PC-3 (cell line): ENCODE measurements at regions not wholly inside any gene's neighbourhood (a gene's known extent, or its start where the extent isn't known, plus 50 kb on each side); places are given as distances from the start of the nearest gene placed in this dataset.

Experiments
- ATAC-seq: fragments of 200-7000 bp; cut with Tn5 transposase; 2 replicates; pipeline ENCODE4 v1.9.1; 2020; ENCODE audit warnings: mild to moderate bottlenecking, moderate library complexity
- BruUV-seq: library from RNA; stranded (reverse); fragments of 400-500 nt; replicated peaks from 2 replicates; lab custom pipeline; 2021; lab: Mats Ljungman, UMichigan
- CTCF ChIA-PET: fragments of 300-600 bp; sonication (Branson Sonifier 250); formaldehyde crosslinking; loops from one replicate; lab custom pipeline; 2022; ENCODE audit warnings: antibody characterized with exemption; lab: Charles Lee
- POLR2A ChIA-PET: fragments of 300-600 bp; sonication (Branson Sonifier 250); formaldehyde crosslinking; loops from one replicate; lab custom pipeline; 2022; ENCODE audit warnings: antibody characterized with exemption; ENCODE audit not compliant: unreplicated experiment; lab: Charles Lee
- DNase-seq: peaks from one replicate; pipeline ENCODE4 v3.0.0-alpha.2; 2015
- H2AFZ ChIP-seq: fragments of 300-600 bp; sonication (generic); 2 replicates; pipeline ENCODE4 v1.6.0; 2016; ENCODE audit warnings: antibody characterized with exemption, low read length
- H3F3A ChIP-seq: fragments of 300-600 bp; sonication (generic); one replicate; pipeline ENCODE4 v1.6.0; 2017; ENCODE audit warnings: antibody characterized with exemption, low read length, control low read depth, mild to moderate bottlenecking; ENCODE audit not compliant: unreplicated experiment
- H3K27ac ChIP-seq: fragments of 300-600 bp; sonication (generic); 2 replicates; pipeline ENCODE4 v1.5.1; 2016; ENCODE audit warnings: mild to moderate bottlenecking, low read length
- H3K27me3 ChIP-seq: fragments of 300-600 bp; sonication (generic); 2 replicates; pipeline ENCODE4 v1.6.1; 2016; ENCODE audit warnings: low read length, mixed read lengths
- H3K36me3 ChIP-seq: fragments of 300-600 bp; sonication (generic); 2 replicates; pipeline ENCODE4 v1.6.1; 2016; ENCODE audit warnings: low read depth, mixed run types, low read length, mixed read lengths
- H3K4me1 ChIP-seq: fragments of 300-600 bp; sonication (generic); 2 replicates; pipeline ENCODE4 v1.5.1; 2016; ENCODE audit warnings: low read length; ENCODE audit not compliant: insufficient read depth
- H3K4me2 ChIP-seq: fragments of 300-600 bp; sonication (generic); 2 replicates; pipeline ENCODE4 v1.6.0; 2016; ENCODE audit warnings: low read length
- H3K4me3 ChIP-seq: fragments of 300-600 bp; sonication (generic); 2 replicates; pipeline ENCODE4 v1.5.1; 2016; ENCODE audit warnings: mild to moderate bottlenecking, low read length, mixed read lengths
- H3K79me2 ChIP-seq: fragments of 300-600 bp; sonication (generic); 2 replicates; pipeline ENCODE4 v1.6.1; 2017; ENCODE audit warnings: low read length, mixed read lengths
- H3K9ac ChIP-seq: fragments of 300-600 bp; sonication (generic); 2 replicates; pipeline ENCODE4 v1.6.0; 2016; ENCODE audit warnings: mild to moderate bottlenecking, low read length
- H3K9me2 ChIP-seq: fragments of 300-600 bp; sonication (generic); replicated peaks from 2 replicates; pipeline ENCODE4 v1.6.1; 2016; ENCODE audit warnings: mixed run types, low read length, mixed read lengths
- H3K9me3 ChIP-seq: fragments of 300-600 bp; sonication (generic); 2 replicates; pipeline ENCODE4 v1.6.1; 2016; ENCODE audit warnings: low read length, mixed read lengths
- H4K20me1 ChIP-seq: fragments of 300-600 bp; sonication (generic); 2 replicates; pipeline ENCODE4 v1.6.1; 2016; ENCODE audit warnings: low read length, mixed read lengths
- EZH2 ChIP-seq: fragments of 300-600 bp; sonication (generic); IDR thresholded peaks from one replicate; pipeline ENCODE4 v1.6.1; 2017; ENCODE audit warnings: antibody characterized with exemption, mild to moderate bottlenecking, low read length; ENCODE audit not compliant: unreplicated experiment
- EZH2phosphoT487 ChIP-seq: fragments of 300-600 bp; sonication (generic); IDR thresholded peaks from 2 replicates; pipeline ENCODE4 v1.6.1; 2018; ENCODE audit warnings: mild to moderate bottlenecking, antibody characterized with exemption, low read length, borderline replicate concordance
- intact Hi-C: fragments of 100-400 bp; cut with micrococcal nuclease; formaldehyde crosslinking; loops from 2 replicates; pipeline ENCODE4 v1.9.0; 2023

DNA sequence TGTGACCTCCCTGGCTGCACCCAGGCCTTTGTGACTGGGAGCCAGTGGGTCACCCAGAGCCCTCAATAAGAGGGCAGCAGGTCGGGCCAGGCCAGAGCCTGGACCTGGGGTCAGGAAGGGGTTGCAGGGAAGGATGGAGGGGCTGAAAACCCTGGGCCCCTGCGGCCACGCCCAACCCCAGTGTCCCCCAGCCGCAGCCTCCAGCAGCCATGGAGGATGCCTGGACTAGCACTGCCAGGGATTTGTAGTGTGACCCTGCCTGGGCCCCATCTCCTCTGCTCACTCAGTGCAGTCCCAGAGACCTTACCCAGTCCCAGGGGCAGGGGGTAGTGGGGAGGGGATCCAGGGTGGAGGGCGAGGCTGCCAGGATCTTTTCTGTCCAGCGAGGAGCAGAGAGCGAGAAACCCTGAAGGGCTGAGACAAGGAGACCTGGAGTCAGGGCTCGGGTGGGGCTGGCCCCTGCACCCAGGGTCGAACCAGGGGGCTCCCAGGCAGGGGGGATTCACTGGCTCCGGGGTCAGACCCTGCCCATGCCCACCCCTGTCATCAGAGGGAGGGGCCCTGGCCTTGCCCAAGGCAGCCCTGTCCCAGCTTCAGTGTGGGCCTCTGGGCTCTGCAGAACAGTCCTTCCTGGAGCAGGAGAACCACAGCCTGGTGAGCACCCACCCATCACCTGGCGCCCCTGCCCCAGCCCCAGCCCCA lies 187.5 kb downstream of the IGLL1 start:
- ATAC-seq (no peak), DNase-seq (no peak)
- Histone ChIP-seq H3K4me2 (no peak overlapping the region), H4K20me1 (no peaks in the 10 kb centered on the region), H3K9ac (no peak overlapping the region), H3K27me3 (no peaks in the 10 kb centered on the region), H3K79me2 (no peaks in the 10 kb centered on the region), H3K36me3 (no peaks in the 10 kb centered on the region), H2AFZ (no peak overlapping the region), H3K4me1 (no peaks in the 10 kb centered on the region), H3K27ac (no peak overlapping the region), H3K9me3 (no peaks in the 10 kb centered on the region), H3K4me3 (no peak overlapping the region), H3K9me2 (no peaks in the 10 kb centered on the region), H3F3A (no peaks in the 10 kb centered on the region)
- no TSS peak for BruUV-seq
- intact Hi-C loops: no loop called here
- POLR2A ChIA-PET: no interaction called here
- no peak for TF ChIP-seq EZH2
- CTCF ChIA-PET: no interaction called here

DNA sequence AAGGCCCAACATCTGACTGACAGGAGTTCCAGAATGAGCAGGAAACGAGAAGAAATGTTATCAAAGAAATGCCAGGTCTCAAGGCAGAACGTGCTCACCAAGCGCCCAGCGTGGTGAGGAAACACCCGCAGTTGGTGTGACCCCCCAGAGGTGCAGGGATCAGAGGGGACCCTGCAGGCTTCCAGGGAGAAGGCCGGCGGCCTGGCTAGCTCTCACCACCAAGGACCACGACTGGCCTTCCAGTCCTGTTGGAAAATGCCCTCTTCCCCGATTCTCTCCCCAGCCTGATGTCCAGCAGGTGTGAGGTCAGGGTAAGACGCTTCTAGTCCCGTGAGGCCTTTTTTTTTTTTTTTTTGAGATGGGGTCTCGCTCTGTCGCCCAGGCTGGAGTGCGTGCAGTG lies 189.1 kb downstream of the IGLL1 start:
- Histone ChIP-seq H4K20me1 (no peaks in the 10 kb centered on the region), H3K4me3 (no peak overlapping the region), H3K9ac (no peak overlapping the region), H3K27me3 (no peaks in the 10 kb centered on the region), H3K9me3 (no peaks in the 10 kb centered on the region), H3F3A (no peaks in the 10 kb centered on the region), H3K9me2 (no peaks in the 10 kb centered on the region), H3K79me2 (no peaks in the 10 kb centered on the region), H3K4me2 (no peak overlapping the region), H3K36me3 (no peaks in the 10 kb centered on the region), H2AFZ (no peak overlapping the region), H3K27ac (no peak overlapping the region), H3K4me1 (no peaks in the 10 kb centered on the region)
- ATAC-seq: no peak
- ChIA-PET POLR2A (no interaction called here), CTCF (no interaction called here)
- intact Hi-C loops: no loop called here
- BruUV-seq: no TSS peak
- DNase-seq: no peak
- TF ChIP-seq EZH2phosphoT487 (no peak), EZH2 (no peak)

DNA sequence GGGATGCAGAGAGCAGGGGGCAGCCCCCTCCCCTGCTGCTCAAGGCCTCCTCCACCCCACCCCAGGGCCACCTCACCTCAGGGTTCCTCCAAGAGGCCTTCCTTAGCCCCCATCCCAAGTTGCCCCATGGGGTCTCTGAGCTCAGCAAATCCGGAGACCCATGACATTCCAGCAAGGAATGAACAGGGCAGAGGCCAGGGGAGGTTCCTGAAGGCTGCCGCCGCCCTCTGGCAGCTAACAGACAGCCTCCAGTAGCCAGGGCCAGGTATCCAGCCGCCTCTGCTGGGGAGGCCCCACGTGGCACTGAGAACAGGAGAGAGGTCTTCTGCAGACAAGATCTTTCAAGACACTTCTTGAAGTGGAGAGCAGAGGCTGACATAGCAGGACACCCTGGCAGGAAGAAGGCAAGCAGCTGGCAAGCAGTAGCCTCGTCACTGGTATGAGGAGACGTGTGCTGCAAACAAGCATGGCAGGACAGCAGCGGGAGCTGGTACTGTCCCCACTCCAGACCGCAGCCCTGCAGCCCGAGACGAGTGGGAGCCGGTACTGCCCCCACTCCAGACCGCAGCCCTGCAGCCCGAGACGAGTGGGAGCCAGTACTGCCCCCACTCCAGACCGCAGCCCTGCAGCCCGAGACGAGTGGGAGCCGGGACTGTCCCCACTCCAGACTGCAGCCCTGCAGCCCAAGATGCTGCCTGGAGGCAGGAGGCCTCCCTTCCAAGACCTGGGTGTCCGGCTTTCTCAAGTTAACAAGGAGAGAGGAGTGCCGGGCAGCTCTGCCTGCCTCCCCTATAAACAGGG lies 190.6 kb downstream of the IGLL1 start:
- CTCF ChIA-PET: no interaction called here
- ATAC-seq (no peak), DNase-seq (no peak)
- H3K36me3 ChIP-seq: no peaks in the 10 kb centered on the region
- no peak overlapping the region for H2AFZ ChIP-seq
- H4K20me1 ChIP-seq: no peaks in the 10 kb centered on the region
- H3K9me3 ChIP-seq: no peaks in the 10 kb centered on the region
- H3F3A ChIP-seq: no peaks in the 10 kb centered on the region
- H3K27ac ChIP-seq: no peak overlapping the region
- H3K9me2 ChIP-seq: no peaks in the 10 kb centered on the region
- no peak overlapping the region for H3K9ac ChIP-seq
- no peaks in the 10 kb centered on the region for H3K27me3 ChIP-seq
- POLR2A ChIA-PET: no interaction called here
- no peak overlapping the region for H3K4me3 ChIP-seq
- TF ChIP-seq EZH2phosphoT487: no peak
- no TSS peak for BruUV-seq
- H3K79me2 ChIP-seq: no peaks in the 10 kb centered on the region
- no peak overlapping the region for H3K4me2 ChIP-seq
- intact Hi-C loops: loop anchor here (5.0 to 10.0 kb wide), 2 partner anchors 65 to 432 kb away; no protein-coding TSS in a partner anchor
- H3K4me1 ChIP-seq: no peaks in the 10 kb centered on the region

DNA sequence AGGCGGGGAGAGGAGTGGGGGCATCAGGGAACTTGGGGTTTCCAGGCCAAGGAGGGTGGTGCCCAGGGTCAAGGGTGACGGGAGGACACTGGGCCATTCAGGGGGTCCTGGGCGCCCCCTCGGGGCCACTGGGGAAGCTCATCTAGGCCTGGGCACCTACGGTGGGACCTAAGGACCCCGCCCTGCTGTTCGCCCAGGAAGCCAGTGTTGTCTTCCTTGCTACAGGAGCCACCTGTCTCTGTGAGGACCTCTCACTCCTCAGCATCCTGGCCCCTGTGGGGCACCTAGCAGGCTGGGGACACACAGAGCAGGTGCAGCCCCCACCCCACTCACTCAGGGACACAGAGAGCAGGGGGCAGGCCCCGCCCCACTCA lies 191.6 kb downstream of the IGLL1 start:
- Histone ChIP-seq H3K4me1 (no peaks in the 10 kb centered on the region), H3K27me3 (no peaks in the 10 kb centered on the region), H3F3A (no peaks in the 10 kb centered on the region), H3K9ac (no peak overlapping the region), H3K4me2 (no peak overlapping the region), H3K4me3 (no peak overlapping the region), H3K9me2 (no peaks in the 10 kb centered on the region), H4K20me1 (no peaks in the 10 kb centered on the region), H3K79me2 (no peaks in the 10 kb centered on the region), H3K9me3 (no peaks in the 10 kb centered on the region), H3K27ac (no peak overlapping the region), H3K36me3 (no peaks in the 10 kb centered on the region), H2AFZ (no peak overlapping the region)
- ChIA-PET CTCF (no interaction called here), POLR2A (no interaction called here)
- DNase-seq (no peak), ATAC-seq (no peak)
- intact Hi-C loops: loop anchor here (5.0 to 10.0 kb wide), 2 partner anchors 64 to 431 kb away; no protein-coding TSS in a partner anchor
- BruUV-seq: no TSS peak
- no peak for TF ChIP-seq EZH2phosphoT487
- no peak for TF ChIP-seq EZH2
